ENCODE measurements at regions not wholly inside any gene's neighbourhood (a gene's known extent, or its start where the extent isn't known, plus 50 kb on each side); places are given as distances from the start of the nearest gene placed in this dataset.

DNA sequence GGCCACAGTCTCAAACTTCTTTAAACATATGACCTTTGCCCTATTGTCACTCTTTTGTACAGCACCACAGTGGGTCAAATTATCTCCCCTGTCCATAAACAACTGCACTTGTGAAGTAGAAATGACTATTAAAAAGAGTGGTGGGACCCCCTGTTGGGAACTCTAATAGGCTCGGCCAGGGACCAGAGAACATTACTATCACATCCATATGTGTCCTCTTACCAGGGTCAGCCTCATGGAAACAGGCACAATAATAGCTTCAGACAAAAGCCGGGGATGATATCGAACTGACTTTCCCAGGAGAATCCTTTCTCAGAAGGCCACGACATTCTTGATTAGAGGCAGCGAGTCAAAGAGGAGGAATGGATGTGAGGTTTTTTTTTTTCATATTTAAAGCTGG lies 96.6 kb downstream of the NKX2-1 start:
- no peak for TF ChIP-seq CTCF (IDR thresholded peaks at IDR 0.05)
- no peak for TF ChIP-seq POLR2A (IDR thresholded peaks at IDR 0.05)

Data from heart left ventricle (tissue), 13 donors.